Stimulated activated CD8-positive, alpha-beta memory T cell treated with anti-CD3 and anti-CD28 coated beads, Interleukin-15, amount 100 ng/mL, for 48 hours (primary cell): ENCODE measurements at regions not wholly inside any gene's neighbourhood (a gene's known extent, or its start where the extent isn't known, plus 50 kb on each side); places are given as distances from the start of the nearest gene placed in this dataset.

ENCODE experiments used
- DNase-seq, 2 donors: peaks; one replicate each; pipeline ENCODE4 v3.0.0-alpha.2; 2020; ENCODE audit warnings: low read depth in 2 of 2

- DNase-seq: no peak
Observed at GRCh38 chr6:105966481-105966880, 119.7 kb upstream of the PRDM1 start.

GRCh38 chr6:105964979-105965760 is 121.0 kb upstream of the PRDM1 start:
- no peak for DNase-seq

- DNase-seq: no peak
Observed at GRCh38 chr6:105954148-105954547, 132.0 kb upstream of the PRDM1 start.

GRCh38 chr6:105952772-105953690 is 133.1 kb upstream of the PRDM1 start:
- no peak for DNase-seq

GRCh38 chr6:105952326-105952725 is 133.8 kb upstream of the PRDM1 start:
- DNase-seq: no peak

GRCh38 chr6:105951322-105951721 is 134.8 kb upstream of the PRDM1 start:
- DNase-seq: no peak

- DNase-seq: no peak
Observed at GRCh38 chr6:105949869-105950268, 136.3 kb upstream of the PRDM1 start.

GRCh38 chr6:105943514-105943913 is 142.6 kb upstream of the PRDM1 start:
- no peak for DNase-seq

GRCh38 chr6:105941621-105942412 is 144.3 kb upstream of the PRDM1 start:
- no peak for DNase-seq

- no peak for DNase-seq
Observed at GRCh38 chr6:105940990-105941389, 145.1 kb upstream of the PRDM1 start.

- no peak for DNase-seq
Observed at GRCh38 chr6:105936972-105937371, 149.2 kb upstream of the PRDM1 start.

- no peak for DNase-seq
Observed at GRCh38 chr6:105935416-105935815, 150.7 kb upstream of the PRDM1 start.

GRCh38 chr6:105934708-105935107 is 151.4 kb upstream of the PRDM1 start:
- no peak for DNase-seq

GRCh38 chr6:105932440-105932839 is 153.7 kb upstream of the PRDM1 start:
- DNase-seq: no peak

GRCh38 chr6:105929626-105930025 is 156.5 kb upstream of the PRDM1 start:
- no peak for DNase-seq

- DNase-seq: peak in 1 of 2 donors; percentile 1
Observed at GRCh38 chr6:105926318-105926717, 159.8 kb upstream of the PRDM1 start.

- no peak for DNase-seq
Observed at GRCh38 chr6:105925706-105926105, 160.4 kb upstream of the PRDM1 start.

- DNase-seq: no peak
Observed at GRCh38 chr6:105921781-105922180, 164.4 kb upstream of the PRDM1 start.

- no peak for DNase-seq
Observed at GRCh38 chr6:105920071-105920470, 166.1 kb upstream of the PRDM1 start.

- DNase-seq: no peak
Observed at GRCh38 chr6:105917038-105917695, 169.0 kb upstream of the PRDM1 start.

- no peak for DNase-seq
Observed at GRCh38 chr6:105911106-105911629, 175.0 kb upstream of the PRDM1 start.
